ENCODE measurements at regions not wholly inside any gene's neighbourhood (a gene's known extent, or its start where the extent isn't known, plus 50 kb on each side); places are given as distances from the start of the nearest gene placed in this dataset.

GRCh38 chr4:187125062-187125461 lies 401.4 kb upstream of the FAT1 start:
- no peak for TF ChIP-seq MAX (IDR thresholded peaks at IDR 0.05)
- TF ChIP-seq CTCF (CRISPR knock-in tag; IDR thresholded peaks at IDR 0.05), result no peak
- TF ChIP-seq EP300 (IDR thresholded peaks at IDR 0.05; ENCODE audit: low read depth in 2 of 2, low read length in 2 of 2), result no peak
- TF ChIP-seq EP300 (CRISPR knock-in tag; IDR thresholded peaks at IDR 0.05; ENCODE audit: borderline replicate concordance), result no peak
- no peak for TF ChIP-seq E2F1 (CRISPR knock-in tag; IDR thresholded peaks at IDR 0.05)
